HG03571 (cell line): ENCODE measurements at regions not wholly inside any gene's neighbourhood (a gene's known extent, or its start where the extent isn't known, plus 50 kb on each side); places are given as distances from the start of the nearest gene placed in this dataset.

Experiments used
- ATAC-seq: cut with Tn5 transposase; IDR thresholded peaks from one replicate; pipeline ENCODE4 v1.9.1; 2021; ENCODE audit not compliant: unreplicated experiment

- ATAC-seq: no peak
These were observed 70.1 kb upstream of the TENT5A start for GRCh38 chr6:81822568-81822967.

- no peak for ATAC-seq
These were observed 69.0 kb upstream of the TENT5A start for GRCh38 chr6:81821449-81821848.

- ATAC-seq: no peak
These were observed 68.5 kb upstream of the TENT5A start for GRCh38 chr6:81820980-81821379.

GRCh38 chr6:81820422-81820821 lies 67.9 kb upstream of the TENT5A start:
- no peak for ATAC-seq

GRCh38 chr6:81819767-81820166 lies 67.3 kb upstream of the TENT5A start:
- ATAC-seq: no peak

GRCh38 chr6:81818901-81819361 lies 66.5 kb upstream of the TENT5A start:
- ATAC-seq: no peak

- ATAC-seq: no peak
These were observed 63.9 kb upstream of the TENT5A start for GRCh38 chr6:81816380-81816779.

- no peak for ATAC-seq
These were observed 62.0 kb upstream of the TENT5A start for GRCh38 chr6:81814370-81815076.

- ATAC-seq: no peak
These were observed 60.8 kb upstream of the TENT5A start for GRCh38 chr6:81813305-81813704.

GRCh38 chr6:81812401-81812800 lies 59.9 kb upstream of the TENT5A start:
- no peak for ATAC-seq

- ATAC-seq: no peak
These were observed 56.5 kb upstream of the TENT5A start for GRCh38 chr6:81808851-81809570.

GRCh38 chr6:81806793-81807565 lies 54.5 kb upstream of the TENT5A start:
- ATAC-seq: no peak

- no peak for ATAC-seq
These were observed 49.9 kb upstream of the TENT5A start for GRCh38 chr6:81802356-81802755.
